Posterior cingulate gyrus (tissue), 11 donors: ENCODE measurements at regions not wholly inside any gene's neighbourhood (a gene's known extent, or its start where the extent isn't known, plus 50 kb on each side); places are given as distances from the start of the nearest gene placed in this dataset.

Source experiments
- DNase-seq, 10 donors: peaks; one replicate each; pipeline versions ENCODE4 v3.0.0 to v3.0.0-alpha.2; 2020 to 2021; ENCODE audit warnings: mixed read lengths in 3 of 10
- intact Hi-C: fragments of 100-400 bp; cut with DNase I; formaldehyde crosslinking; loops from one replicate; pipeline ENCODE4 v1.15.1; 2023

GRCh38 chr14:103206023-103206481, 82.8 kb downstream of the TNFAIP2 start:
- intact Hi-C loops: no loop called here
- no peak for DNase-seq

GRCh38 chr14:103206836-103207387, 83.7 kb downstream of the TNFAIP2 start:
- intact Hi-C loops: no loop called here
- DNase-seq: peak in 3 of 10 donors; percentile 21 to 83 (median 33)

- peak in 1 of 10 donors; percentile 77 for DNase-seq
- intact Hi-C loops: no loop called here
Observed at GRCh38 chr14:103207388-103208072, 84.3 kb downstream of the TNFAIP2 start.

- peak in 1 of 10 donors; percentile 51 for DNase-seq
- intact Hi-C loops: no loop called here
Observed at GRCh38 chr14:103209054-103209453, 85.8 kb downstream of the TNFAIP2 start.

- peak in 1 of 10 donors; percentile 48 for DNase-seq
- intact Hi-C loops: no loop called here
Observed at GRCh38 chr14:103209506-103209905, 86.2 kb downstream of the TNFAIP2 start.

- intact Hi-C loops: no loop called here
- DNase-seq: no peak
Observed at GRCh38 chr14:103213331-103213730, 90.1 kb downstream of the TNFAIP2 start.

GRCh38 chr14:103214461-103214958, 91.2 kb downstream of the TNFAIP2 start:
- intact Hi-C loops: no loop called here

GRCh38 chr14:103216399-103216798, 93.1 kb downstream of the TNFAIP2 start:
- intact Hi-C loops: no loop called here
- DNase-seq: peak in 1 of 10 donors; percentile 26

More at GRCh38 chr14:103214461-103214958, 91.2 kb downstream of the TNFAIP2 start:
- DNase-seq: peak in 1 of 10 donors; percentile 22

GRCh38 chr14:103216857-103217256, 93.6 kb downstream of the TNFAIP2 start:
- intact Hi-C loops: no loop called here
- DNase-seq: peak in 1 of 10 donors; percentile 37

- intact Hi-C loops: no loop called here
- DNase-seq: no peak
Observed at GRCh38 chr14:103217538-103217937, 94.3 kb downstream of the TNFAIP2 start.

GRCh38 chr14:103220134-103220981, 97.1 kb downstream of the TNFAIP2 start:
- peak in 2 of 10 donors; percentile 33 to 57 for DNase-seq
- intact Hi-C loops: no loop called here

GRCh38 chr14:103220982-103221641, 97.9 kb downstream of the TNFAIP2 start:
- intact Hi-C loops: no loop called here
- DNase-seq: peak in 2 of 10 donors; percentile 50 to 62

- intact Hi-C loops: no loop called here
Observed at GRCh38 chr14:103221781-103222358, 98.6 kb downstream of the TNFAIP2 start.

GRCh38 chr14:103223818-103224352, 100.6 kb downstream of the TNFAIP2 start:
- intact Hi-C loops: no loop called here
- peak in 1 of 10 donors; percentile 78 for DNase-seq

More at GRCh38 chr14:103221781-103222358, 98.6 kb downstream of the TNFAIP2 start:
- DNase-seq: peak in 2 of 10 donors; percentile 5 to 48

- intact Hi-C loops: no loop called here
- no peak for DNase-seq
Observed at GRCh38 chr14:103225062-103225461, 101.8 kb downstream of the TNFAIP2 start.

- no peak for DNase-seq
- intact Hi-C loops: no loop called here
Observed at GRCh38 chr14:103225476-103225875, 102.2 kb downstream of the TNFAIP2 start.

- intact Hi-C loops: no loop called here
- peak in 1 of 10 donors; percentile 55 for DNase-seq
Observed at GRCh38 chr14:103227094-103227768, 104.0 kb downstream of the TNFAIP2 start.

- intact Hi-C loops: no loop called here
Observed at GRCh38 chr14:103228076-103228806, 105.0 kb downstream of the TNFAIP2 start.

More at GRCh38 chr14:103228076-103228806, 105.0 kb downstream of the TNFAIP2 start:
- DNase-seq: peak in 1 of 10 donors; percentile 60
